Liver (tissue), 8 donors: ENCODE measurements at regions not wholly inside any gene's neighbourhood (a gene's known extent, or its start where the extent isn't known, plus 50 kb on each side); places are given as distances from the start of the nearest gene placed in this dataset.

ENCODE experiments used
- DNase-seq: peaks from one replicate; pipeline ENCODE4 v3.0.0-alpha.2; 2017; ENCODE audit warnings: low spot score
- H3K27ac ChIP-seq, 2 donors: one replicate each; pipeline ENCODE4 v1.7.0; 2013; ENCODE audit warnings: inconsistent platforms in 2 of 2, low read length in 2 of 2, control low read depth in 1 of 2, low read depth in 1 of 2, mild to moderate bottlenecking in 1 of 2
- H3K27me3 ChIP-seq, 4 donors: one replicate each; pipeline versions ENCODE4 v1.6.1 to v1.7.0; 2013; ENCODE audit warnings: low read length in 3 of 4, inconsistent platforms in 1 of 4, mild to moderate bottlenecking in 1 of 4, moderate library complexity in 1 of 4; ENCODE audit not compliant: control insufficient read depth in 4 of 4, insufficient read depth in 4 of 4
- H3K36me3 ChIP-seq, 4 donors: one replicate each; pipeline versions ENCODE4 v1.6.1 to v1.7.0; 2013; ENCODE audit warnings: low read length in 3 of 4, mild to moderate bottlenecking in 3 of 4, low read depth in 1 of 4, moderate library complexity in 1 of 4; ENCODE audit not compliant: control insufficient read depth in 4 of 4, insufficient read depth in 3 of 4
- H3K4me1 ChIP-seq, 4 donors: one replicate each; pipeline versions ENCODE4 v1.6.1 to v1.7.0; 2013; ENCODE audit warnings: low read length in 3 of 4, mild to moderate bottlenecking in 3 of 4, moderate library complexity in 1 of 4; ENCODE audit not compliant: control insufficient read depth in 4 of 4, insufficient read depth in 4 of 4
- H3K4me3 ChIP-seq, 3 donors: one replicate each; pipeline versions ENCODE4 v1.6.1 to v1.7.0; 2013; ENCODE audit warnings: low read length in 3 of 3, control low read depth in 1 of 3, low read depth in 1 of 3, mild to moderate bottlenecking in 1 of 3
- H3K9ac ChIP-seq, 2 donors: one replicate each; pipeline ENCODE4 v1.7.0; 2013; ENCODE audit warnings: low read length in 2 of 2, mild to moderate bottlenecking in 2 of 2, moderate library complexity in 2 of 2, control low read depth in 1 of 2, low read depth in 1 of 2
- H3K9me3 ChIP-seq, 4 donors: one replicate each; pipeline versions ENCODE4 v1.6.1 to v1.7.0; 2013; ENCODE audit warnings: low read length in 3 of 4; ENCODE audit not compliant: control insufficient read depth in 4 of 4
- ATF3 ChIP-seq: IDR thresholded peaks from 2 replicates; pipeline ENCODE4 v1.6.1; 2016; ENCODE audit warnings: antibody characterized with exemption
- EGR1 ChIP-seq, 2 donors: IDR thresholded peaks; 2 replicates each; pipeline ENCODE4 v1.6.1; 2016 to 2018; ENCODE audit warnings: antibody characterized with exemption in 2 of 2, low read depth in 2 of 2
- FOXA1 ChIP-seq: IDR thresholded peaks from 2 replicates; pipeline ENCODE4 v1.6.1; 2016; ENCODE audit warnings: antibody characterized with exemption
- FOXA2 ChIP-seq: IDR thresholded peaks from 2 replicates; pipeline ENCODE4 v1.6.1; 2016; ENCODE audit warnings: antibody characterized with exemption
- GABPA ChIP-seq, 2 donors: IDR thresholded peaks in 1 of 2; conservative IDR thresholded peaks in 1 of 2; 2 replicates each; pipeline ENCODE4 v1.6.1; 2016; ENCODE audit warnings: antibody characterized with exemption in 2 of 2, mild to moderate bottlenecking in 1 of 2, moderate library complexity in 1 of 2
- HNF4A ChIP-seq, 2 donors: conservative IDR thresholded peaks; 2 replicates each; pipeline ENCODE4 v1.6.1; 2016; ENCODE audit warnings: antibody characterized with exemption in 2 of 2, mild to moderate bottlenecking in 2 of 2
- HNF4G ChIP-seq: IDR thresholded peaks from 2 replicates; pipeline ENCODE4 v1.6.1; 2016; ENCODE audit warnings: antibody characterized with exemption
- JUND ChIP-seq, 2 donors: IDR thresholded peaks; 2 replicates each; pipeline ENCODE4 v1.6.1; 2016; ENCODE audit warnings: antibody characterized with exemption in 2 of 2
- MAX ChIP-seq: IDR thresholded peaks from 2 replicates; pipeline ENCODE4 v1.6.1; 2016; ENCODE audit warnings: antibody characterized with exemption
- NR2F2 ChIP-seq: IDR thresholded peaks from 2 replicates; pipeline ENCODE4 v1.6.1; 2016; ENCODE audit warnings: antibody characterized with exemption
- RAD21 ChIP-seq, 2 donors: IDR thresholded peaks; 2 replicates each; pipeline ENCODE4 v1.6.1; 2016; ENCODE audit warnings: antibody characterized with exemption in 2 of 2, mild to moderate bottlenecking in 2 of 2
- REST ChIP-seq: IDR thresholded peaks from 2 replicates; pipeline ENCODE4 v1.6.1; 2016; ENCODE audit warnings: antibody characterized with exemption, mild to moderate bottlenecking
- RXRA ChIP-seq, 2 donors: IDR thresholded peaks; 2 replicates each; pipeline ENCODE4 v1.6.1; 2017 to 2018; ENCODE audit warnings: antibody characterized with exemption in 2 of 2, mild to moderate bottlenecking in 1 of 2
- SP1 ChIP-seq: IDR thresholded peaks from 2 replicates; pipeline ENCODE4 v1.6.1; 2018; ENCODE audit warnings: antibody characterized with exemption, mild to moderate bottlenecking
- TAF1 ChIP-seq: conservative IDR thresholded peaks from 2 replicates; pipeline ENCODE4 v1.6.1; 2016; ENCODE audit warnings: antibody characterized with exemption, mild to moderate bottlenecking
- YY1 ChIP-seq: IDR thresholded peaks from 2 replicates; pipeline ENCODE4 v1.6.1; 2016; ENCODE audit warnings: antibody characterized with exemption, mild to moderate bottlenecking
- ZBTB33 ChIP-seq: IDR thresholded peaks from 2 replicates; pipeline ENCODE4 v1.6.1; 2016; ENCODE audit warnings: antibody characterized with exemption
- WGBS: extraction: QIAGEN DNeasy Blood & Tissue Kit; methylation state at CpG from one replicate; pipeline ENCODE4 v1.1.7; 2013; 5-methylcytosine and 5-hydroxymethylcytosine counted together
- TF ChIP-seq, protein P1 (sequence below): fragments of 150-350 bp; IDR thresholded peaks from 2 replicates; pipeline ENCODE4 v1.5.1; 2017; ENCODE audit warnings: improper control_type of control experiment, low read depth, low read length; ENCODE audit not compliant: missing input control
- donor health status: healthy.
- donor health status: healthy.
- donor health status: healthy.
- donor health status: healthy.
- donor health status: healthy.

DNA sequence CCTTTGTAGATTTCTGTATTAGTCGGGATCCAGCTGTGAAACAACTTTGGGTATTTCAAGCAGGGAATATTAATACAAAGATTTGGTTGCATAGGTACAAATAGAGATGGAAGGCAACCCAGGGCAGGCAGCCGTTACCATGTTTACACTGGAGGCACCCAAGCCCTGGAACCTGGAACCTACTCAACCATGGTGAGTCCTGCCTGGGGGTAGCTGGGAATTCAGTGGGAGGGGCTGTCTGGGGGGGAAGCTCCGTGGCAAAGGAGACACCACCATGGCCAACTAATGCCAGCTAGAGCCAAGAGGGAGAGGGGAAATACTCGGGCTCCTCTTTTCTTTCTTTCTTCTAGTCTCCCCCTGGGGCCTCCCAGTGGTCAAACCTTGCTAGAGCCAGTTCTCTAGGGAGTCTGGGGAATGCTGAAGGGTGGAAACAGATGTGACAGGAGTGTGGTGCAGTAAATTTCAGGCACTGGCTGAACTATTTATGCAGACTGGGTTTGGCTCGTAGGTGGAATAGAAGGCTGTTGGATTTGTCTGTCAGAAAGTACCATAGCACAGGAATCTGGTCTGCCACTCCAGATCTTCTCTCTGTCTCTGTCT is 91.9 kb upstream of the CACNA1E start:
- no peaks in the 10 kb centered on the region for H3K4me1 ChIP-seq
- TF ChIP-seq NR2F2 = no peak
- TF ChIP-seq ATF3 = no peak
- TF ChIP-seq GABPA (IDR thresholded peaks at IDR 0.05 in 1 of 2, conservative IDR thresholded peaks at IDR 0.05 in 1 of 2) = no peak
- TF ChIP-seq RAD21 (IDR thresholded peaks at IDR 0.05) = no peak
- TF ChIP-seq ZBTB33 = no peak
- no peak for TF ChIP-seq HNF4G
- no peak for TF ChIP-seq SP1
- no peak for TF ChIP-seq JUND (IDR thresholded peaks at IDR 0.05)
- no peak for TF ChIP-seq YY1
- TF ChIP-seq, protein P1, sequence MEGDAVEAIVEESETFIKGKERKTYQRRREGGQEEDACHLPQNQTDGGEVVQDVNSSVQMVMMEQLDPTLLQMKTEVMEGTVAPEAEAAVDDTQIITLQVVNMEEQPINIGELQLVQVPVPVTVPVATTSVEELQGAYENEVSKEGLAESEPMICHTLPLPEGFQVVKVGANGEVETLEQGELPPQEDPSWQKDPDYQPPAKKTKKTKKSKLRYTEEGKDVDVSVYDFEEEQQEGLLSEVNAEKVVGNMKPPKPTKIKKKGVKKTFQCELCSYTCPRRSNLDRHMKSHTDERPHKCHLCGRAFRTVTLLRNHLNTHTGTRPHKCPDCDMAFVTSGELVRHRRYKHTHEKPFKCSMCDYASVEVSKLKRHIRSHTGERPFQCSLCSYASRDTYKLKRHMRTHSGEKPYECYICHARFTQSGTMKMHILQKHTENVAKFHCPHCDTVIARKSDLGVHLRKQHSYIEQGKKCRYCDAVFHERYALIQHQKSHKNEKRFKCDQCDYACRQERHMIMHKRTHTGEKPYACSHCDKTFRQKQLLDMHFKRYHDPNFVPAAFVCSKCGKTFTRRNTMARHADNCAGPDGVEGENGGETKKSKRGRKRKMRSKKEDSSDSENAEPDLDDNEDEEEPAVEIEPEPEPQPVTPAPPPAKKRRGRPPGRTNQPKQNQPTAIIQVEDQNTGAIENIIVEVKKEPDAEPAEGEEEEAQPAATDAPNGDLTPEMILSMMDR = no peak
- no peak for TF ChIP-seq RXRA (IDR thresholded peaks at IDR 0.05)
- TF ChIP-seq FOXA1 = no peak
- TF ChIP-seq HNF4A (conservative IDR thresholded peaks at IDR 0.05) = no peak
- no peak for TF ChIP-seq MAX
- TF ChIP-seq TAF1 = no peak
- no peak for TF ChIP-seq REST
- no peak for TF ChIP-seq FOXA2
- no peak for TF ChIP-seq EGR1 (IDR thresholded peaks at IDR 0.05; ENCODE audit: low read depth in 2 of 2)
- no peaks in the 10 kb centered on the region for H3K36me3 ChIP-seq
- H3K27ac ChIP-seq = no peak overlapping the region
- no peak overlapping the region for H3K4me3 ChIP-seq
- no peaks in the 10 kb centered on the region for H3K9me3 ChIP-seq
- 44% methylated on average over 5 of the region's 5 CpGs for WGBS
- no peak overlapping the region for H3K9ac ChIP-seq
- H3K27me3 ChIP-seq = no peaks in the 10 kb centered on the region
- DNase-seq = no peak
